ENCODE measurements at regions not wholly inside any gene's neighbourhood (a gene's known extent, or its start where the extent isn't known, plus 50 kb on each side); places are given as distances from the start of the nearest gene placed in this dataset.
A peak's percentile ranks its signal among the peaks of the same experiment; 100 is the strongest.

DNA sequence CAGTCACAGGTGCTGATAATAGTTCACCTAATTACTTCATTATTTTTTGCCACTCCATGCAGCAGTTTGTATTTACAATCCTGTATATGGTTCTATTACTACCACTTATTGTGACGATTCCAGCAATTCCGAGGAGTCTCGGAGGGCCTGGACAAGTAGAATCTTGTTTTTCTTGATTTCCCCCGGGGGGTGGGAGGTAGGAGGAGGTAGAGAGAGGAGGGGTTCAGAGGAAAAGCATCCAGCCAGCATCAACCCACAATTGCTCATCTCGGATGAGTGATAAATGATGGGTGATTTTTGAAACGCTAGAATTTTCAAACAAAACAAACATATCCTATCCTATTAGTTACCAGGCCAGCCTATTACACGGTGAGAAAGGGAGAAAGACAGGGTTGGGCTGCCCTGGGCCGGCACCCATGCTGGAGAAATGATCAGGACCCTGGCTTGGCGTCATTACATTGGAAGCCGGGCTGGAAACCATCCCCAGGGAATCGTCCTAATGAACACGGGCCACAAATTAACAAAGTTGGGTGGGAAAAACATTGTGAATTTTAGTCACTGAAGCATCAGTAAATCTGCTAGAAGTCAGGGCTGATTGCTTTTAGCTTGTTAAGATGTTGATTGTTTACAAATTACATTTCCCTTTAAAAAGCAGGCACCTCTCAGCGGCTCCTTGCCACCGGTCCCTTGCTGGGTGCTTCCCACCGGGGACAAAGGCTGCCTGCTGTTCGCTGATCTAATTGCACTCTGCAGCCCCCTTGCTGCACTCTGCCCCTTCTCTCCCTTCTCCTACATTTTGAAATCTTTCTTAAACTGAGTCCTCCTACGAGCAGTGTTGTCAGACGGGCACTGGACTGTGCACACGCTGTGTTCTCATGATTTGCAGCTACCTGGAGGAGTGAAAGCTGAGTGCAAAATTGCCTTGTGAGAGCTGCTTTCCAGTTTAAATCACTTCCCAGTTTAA is 95.5 kb downstream of the FAM204A start:
- no peak for DNase-seq (ENCODE audit: low read depth in 2 of 2)

- no peak for DNase-seq (ENCODE audit: low read depth in 2 of 2)
These were observed 98.2 kb downstream of the FAM204A start for GRCh38 chr10:118243907-118244306.

- peak; percentile 27 to 31 for DNase-seq (ENCODE audit: low read depth in 2 of 2)
These were observed 100.6 kb downstream of the FAM204A start for GRCh38 chr10:118241229-118242137.

DNA sequence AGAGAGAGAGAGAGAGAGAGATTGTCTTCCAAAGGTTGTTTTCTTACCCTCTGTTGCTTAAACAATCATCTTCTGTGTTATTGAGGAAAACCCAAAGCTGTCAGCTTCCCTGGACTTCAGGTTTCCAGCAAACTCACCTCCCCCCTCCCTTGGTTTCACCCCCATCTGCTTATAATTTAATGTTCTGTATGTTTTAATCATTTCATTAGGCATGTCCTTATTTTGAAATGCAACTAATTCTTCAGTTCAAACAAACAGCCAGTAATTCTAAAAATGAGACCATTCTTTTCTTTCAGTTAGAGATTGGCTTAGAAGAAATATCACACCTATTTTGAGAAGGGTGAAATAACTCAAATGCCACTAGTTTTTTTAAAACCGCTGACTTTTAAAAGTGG is 102.9 kb downstream of the FAM204A start:
- DNase-seq (ENCODE audit: low read depth in 2 of 2): no peak

- no peak for DNase-seq (ENCODE audit: low read depth in 2 of 2)
These were observed 103.4 kb downstream of the FAM204A start for GRCh38 chr10:118238573-118239235.

DNA sequence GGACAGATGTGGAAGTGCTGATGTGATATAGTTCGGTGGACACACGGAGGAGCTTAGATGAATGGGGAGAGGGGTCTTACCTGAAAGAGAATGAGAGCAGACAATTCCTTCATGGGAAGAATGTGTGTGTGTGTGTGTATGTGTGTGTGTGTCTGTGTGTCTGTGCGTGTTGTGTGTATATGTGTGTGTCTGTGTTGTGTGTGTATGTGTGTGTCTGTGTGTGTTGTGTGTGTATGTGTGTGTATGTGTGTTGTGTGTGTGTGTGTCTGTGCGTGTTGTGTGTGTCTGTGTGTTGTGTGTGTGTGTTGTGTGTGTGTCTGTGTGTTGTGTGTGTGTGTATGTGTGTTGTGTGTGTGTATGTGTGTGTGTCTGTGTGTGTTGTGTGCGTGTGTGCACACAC is 104.2 kb downstream of the FAM204A start:
- no peak for DNase-seq (ENCODE audit: low read depth in 2 of 2)

DNA sequence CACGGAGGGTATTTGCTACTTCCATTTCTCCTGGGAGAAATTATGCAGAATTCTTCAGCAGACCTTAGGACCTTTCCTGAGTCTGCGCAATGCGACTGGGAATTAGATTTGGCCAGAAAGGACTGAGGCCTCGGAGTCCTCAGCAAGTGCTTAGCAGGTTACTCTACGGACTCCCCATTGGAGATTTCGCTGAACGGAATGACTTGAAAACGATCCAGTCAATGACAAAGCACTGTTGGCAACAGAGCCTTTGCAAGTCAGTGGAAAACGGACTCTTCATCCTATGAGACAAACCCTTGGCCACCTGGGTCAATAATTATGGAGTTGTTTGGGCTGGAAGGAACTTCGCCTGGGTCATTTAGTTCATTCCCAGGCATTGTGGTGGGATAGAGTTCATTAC is 107.4 kb downstream of the FAM204A start:
- DNase-seq (ENCODE audit: low read depth in 2 of 2): no peak

DNA sequence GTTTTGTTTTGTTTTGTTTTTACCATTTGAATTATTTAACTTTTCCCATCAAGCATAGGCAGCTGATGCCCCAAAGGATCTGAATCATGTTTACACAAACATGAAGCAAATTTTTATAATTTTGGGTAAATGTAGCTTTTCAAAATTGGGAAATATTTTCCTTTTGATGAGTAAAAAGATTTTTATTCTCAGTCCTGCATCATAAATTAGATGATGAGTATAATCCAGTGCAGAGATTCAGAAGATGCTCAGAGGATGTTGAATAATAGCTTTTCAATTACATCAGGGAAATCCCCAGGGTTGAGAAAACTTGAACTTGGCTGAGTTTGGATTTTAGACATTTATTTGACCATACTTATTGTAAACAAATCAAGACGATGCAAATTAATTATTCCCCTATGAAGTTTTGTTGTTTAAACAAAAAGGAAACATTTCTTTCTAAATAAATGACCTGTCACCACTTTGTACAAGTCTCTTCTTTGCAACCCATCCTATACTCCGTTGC is 121.7 kb downstream of the FAM204A start:
- DNase-seq (ENCODE audit: low read depth in 2 of 2): no peak

GRCh38 chr10:118218562-118218961 is 123.6 kb downstream of the FAM204A start:
- DNase-seq (ENCODE audit: low read depth in 2 of 2): no peak

GRCh38 chr10:118216571-118217170 is 125.5 kb downstream of the FAM204A start:
- DNase-seq (ENCODE audit: low read depth in 2 of 2): no peak

DNA sequence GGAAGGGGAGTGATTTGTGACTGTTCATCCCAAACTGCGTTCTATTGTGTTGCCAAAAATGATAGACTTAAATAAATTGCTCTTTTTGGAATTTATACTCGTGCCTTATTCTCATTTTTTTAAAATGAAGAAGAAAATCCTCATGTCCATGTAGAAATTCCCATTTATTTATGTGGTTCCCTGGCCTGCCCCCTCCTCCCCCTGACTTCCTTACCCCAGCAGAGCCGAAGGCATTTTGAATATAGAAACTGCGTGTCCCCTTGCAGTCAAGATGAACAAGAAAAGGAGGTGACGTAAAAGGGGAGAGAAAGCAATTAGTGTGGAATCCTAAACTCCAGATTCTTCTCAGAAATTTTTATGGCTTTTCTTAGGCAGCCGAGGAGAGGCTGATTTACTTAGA is 126.1 kb downstream of the FAM204A start:
- no peak for DNase-seq (ENCODE audit: low read depth in 2 of 2)

GRCh38 chr10:118214776-118215175 is 127.3 kb downstream of the FAM204A start:
- no peak for DNase-seq (ENCODE audit: low read depth in 2 of 2)

DNA sequence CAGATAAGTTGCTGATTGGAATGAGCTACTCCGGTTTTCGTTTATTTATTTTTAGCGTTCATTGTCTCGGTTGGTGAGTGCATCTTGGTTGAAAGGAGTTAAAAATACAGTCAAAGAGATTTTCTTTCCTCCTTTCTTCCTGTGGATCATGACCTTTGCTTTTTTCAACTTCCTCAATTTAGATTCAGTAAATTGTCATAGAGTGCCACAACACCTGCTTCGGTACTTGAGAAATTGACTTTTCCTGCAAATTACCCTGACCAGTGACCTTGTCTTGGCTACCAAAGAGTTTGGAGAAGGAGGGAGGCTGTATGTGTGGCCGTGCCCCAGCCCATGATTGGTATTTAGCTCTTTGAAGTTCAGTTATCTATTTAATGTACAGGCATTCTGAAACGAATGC is 128.7 kb downstream of the FAM204A start:
- no peak for DNase-seq (ENCODE audit: low read depth in 2 of 2)

DNA sequence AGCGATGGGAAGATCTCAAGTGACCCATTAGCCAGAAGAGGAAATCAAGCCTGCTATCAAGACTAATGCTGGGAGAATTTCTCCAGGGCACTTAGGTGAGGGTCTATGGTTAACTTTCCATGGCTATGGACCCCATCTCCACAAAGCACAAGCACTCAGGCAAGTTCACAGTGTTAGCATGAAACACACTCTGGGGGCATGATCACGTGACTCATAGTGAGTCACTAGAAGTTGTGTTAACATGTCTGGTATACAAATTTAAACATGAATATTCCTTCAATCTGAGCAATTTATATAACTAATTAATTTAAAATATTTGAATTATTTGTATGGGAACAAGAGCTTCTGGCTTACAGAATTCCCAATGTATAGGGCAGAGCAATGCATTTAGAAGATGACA is 131.8 kb downstream of the FAM204A start:
- no peak for DNase-seq (ENCODE audit: low read depth in 2 of 2)

- no peak for DNase-seq (ENCODE audit: low read depth in 2 of 2)
These were observed 132.9 kb downstream of the FAM204A start for GRCh38 chr10:118209215-118209614.

DNA sequence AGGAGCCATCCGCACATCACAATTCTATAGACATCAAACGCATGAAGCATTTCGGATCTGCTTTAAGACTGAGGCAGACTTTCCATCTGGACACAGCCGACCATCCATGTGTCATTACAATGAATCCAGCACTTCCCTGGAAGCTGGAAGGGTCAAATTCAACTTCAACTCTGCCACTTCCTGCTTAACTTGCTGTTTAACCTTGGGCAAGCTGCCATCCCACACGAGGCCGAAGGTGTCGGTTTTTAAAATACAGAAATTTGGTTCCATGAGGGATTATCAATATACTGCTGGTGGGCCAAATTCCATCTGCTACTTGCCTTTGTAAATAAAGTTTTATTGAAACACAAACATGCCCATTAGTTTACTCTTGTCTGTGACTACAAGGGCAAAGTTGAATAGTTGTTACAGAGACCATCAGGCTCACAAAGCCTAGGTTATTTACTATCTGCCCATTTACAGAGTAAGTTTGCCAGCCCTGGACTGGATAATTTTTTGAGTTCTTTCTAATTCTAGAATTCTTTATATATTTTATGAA is 134.6 kb downstream of the FAM204A start:
- DNase-seq (ENCODE audit: low read depth in 2 of 2): no peak

DNA sequence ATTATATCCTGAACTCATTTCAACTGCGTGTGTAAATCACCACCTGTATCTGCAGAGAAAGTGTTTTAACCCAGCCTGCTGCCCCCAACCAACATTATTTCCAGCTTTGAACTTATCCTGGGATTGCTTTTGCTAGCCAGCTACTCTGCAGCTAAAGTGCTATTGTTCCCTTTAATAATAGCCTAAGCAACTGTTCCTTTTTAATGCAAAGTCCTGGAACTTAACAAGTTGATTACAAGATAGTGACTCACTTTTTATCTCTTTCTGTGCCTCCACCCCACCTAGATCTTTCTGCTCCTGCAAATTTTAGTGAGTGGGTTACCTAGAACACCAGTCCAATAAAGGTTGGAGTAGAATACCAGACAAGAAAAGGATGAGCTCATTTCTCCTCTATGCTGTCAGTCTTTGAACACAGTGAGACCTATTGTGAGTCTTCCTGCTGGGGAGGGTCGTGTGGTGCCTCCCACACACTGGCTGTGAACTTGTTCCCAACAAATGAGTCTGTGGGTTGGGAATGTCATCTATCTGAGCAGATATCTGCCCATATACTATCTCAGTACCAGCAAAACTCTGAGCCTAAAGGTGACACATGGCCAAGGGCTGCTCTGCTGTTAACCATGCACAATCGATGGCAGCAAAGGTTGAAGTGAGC is 137.7 kb downstream of the FAM204A start:
- DNase-seq (ENCODE audit: low read depth in 2 of 2): no peak

DNA sequence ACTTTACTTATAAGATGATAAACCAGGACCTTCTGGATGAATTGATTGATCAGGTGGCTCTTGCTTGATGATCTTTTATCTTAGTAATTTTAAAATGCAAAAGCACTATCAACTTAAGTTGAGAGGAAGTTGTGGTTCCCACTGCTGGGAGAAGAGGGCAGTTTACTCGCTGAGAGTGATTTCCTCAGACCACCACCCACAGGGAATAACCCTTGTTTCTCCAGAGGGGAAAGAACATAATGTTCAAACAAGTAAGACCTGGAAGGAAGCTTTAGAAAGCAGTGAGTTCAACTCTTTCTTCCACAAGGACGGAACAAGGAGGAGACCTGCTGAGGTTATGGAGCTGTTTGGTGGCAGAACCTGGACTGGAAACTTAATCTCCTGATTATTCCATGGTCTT is 138.7 kb downstream of the FAM204A start:
- DNase-seq (ENCODE audit: low read depth in 2 of 2): no peak

- no peak for DNase-seq (ENCODE audit: low read depth in 2 of 2)
These were observed 146.4 kb downstream of the FAM204A start for GRCh38 chr10:118195729-118196128.

- DNase-seq (ENCODE audit: low read depth in 2 of 2): no peak
These were observed 146.9 kb upstream of the RAB11FIP2 start for GRCh38 chr10:118193642-118194041.

DNA sequence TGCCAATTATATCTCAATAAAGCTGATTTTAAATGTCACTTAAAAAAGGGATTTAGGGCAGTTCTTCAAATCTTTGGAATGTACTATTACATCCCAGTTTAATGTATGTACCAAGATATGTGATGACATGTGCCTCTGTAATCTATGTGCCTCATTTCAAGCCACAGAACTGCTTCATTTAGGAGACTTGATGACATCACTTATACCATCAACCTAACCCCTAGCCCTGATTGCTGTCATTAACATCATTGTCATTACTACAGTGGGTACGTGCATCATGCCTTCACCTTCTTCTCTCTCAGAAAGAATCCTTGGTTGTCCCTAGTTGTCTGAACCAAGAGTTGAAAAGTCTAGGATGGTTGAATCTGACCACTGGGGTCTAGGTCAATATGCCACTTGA is 134.3 kb upstream of the RAB11FIP2 start:
- DNase-seq (ENCODE audit: low read depth in 2 of 2): no peak

All from stimulated activated CD8-positive, alpha-beta memory T cell treated with anti-CD3 and anti-CD28 coated beads, Interleukin-2, amount 100 ng/mL, for 1 hour (primary cell).